Karpas-422 (cell line): ENCODE measurements at regions not wholly inside any gene's neighbourhood (a gene's known extent, or its start where the extent isn't known, plus 50 kb on each side); places are given as distances from the start of the nearest gene placed in this dataset.
"Not testable (repeated sequence)": the region's sequence is repeated elsewhere in the genome, so short reads cannot be mapped to it uniquely, and the experiment has no call there.

Experiments
- DNase-seq: peaks from one replicate; pipeline ENCODE4 v3.0.0-alpha.2; 2015
- H2AFZ ChIP-seq: fragments of 200-600 bp; sonication (generic); 2 replicates; pipeline ENCODE4 v1.6.1; 2014; ENCODE audit warnings: antibody characterized with exemption, low read length, mixed read lengths
- H3K27ac ChIP-seq: fragments of 200-600 bp; sonication (generic); 2 replicates; pipeline ENCODE4 v1.5.1; 2014; ENCODE audit warnings: mild to moderate bottlenecking, low read length, moderate library complexity
- H3K27me3 ChIP-seq: fragments of 200-600 bp; sonication (generic); 2 replicates; pipeline ENCODE4 v1.6.1; 2014; ENCODE audit warnings: low read length, mixed read lengths
- H3K36me3 ChIP-seq: fragments of 200-600 bp; sonication (generic); 2 replicates; pipeline ENCODE4 v1.6.1; 2014; ENCODE audit warnings: low read length, mixed read lengths; ENCODE audit not compliant: insufficient read depth
- H3K4me1 ChIP-seq: fragments of 200-600 bp; sonication (generic); 2 replicates; pipeline ENCODE4 v1.6.1; 2014; ENCODE audit warnings: mild to moderate bottlenecking, low read length, mixed read lengths
- H3K4me2 ChIP-seq: fragments of 200-600 bp; sonication (generic); 2 replicates; pipeline ENCODE4 v1.6.1; 2014; ENCODE audit warnings: low read length, low read depth, mild to moderate bottlenecking; ENCODE audit not compliant: poor library complexity, severe bottlenecking
- H3K4me3 ChIP-seq: fragments of 200-600 bp; sonication (generic); 2 replicates; pipeline ENCODE4 v1.5.1; 2014; ENCODE audit warnings: mild to moderate bottlenecking, antibody characterized with exemption, low read length, mixed read lengths
- H3K79me2 ChIP-seq: fragments of 200-600 bp; sonication (generic); 2 replicates; pipeline ENCODE4 v1.6.1; 2014; ENCODE audit warnings: mild to moderate bottlenecking, low read length, mixed read lengths
- H3K9ac ChIP-seq: fragments of 200-600 bp; sonication (generic); 2 replicates; pipeline ENCODE4 v1.6.0; 2014; ENCODE audit warnings: low read length
- H3K9me2 ChIP-seq: fragments of 200-600 bp; sonication (generic), shearing (Covaris generic); replicated peaks from 2 replicates; pipeline ENCODE4 v1.6.0; 2014; ENCODE audit warnings: mild to moderate bottlenecking, low read length, moderate library complexity; ENCODE audit not compliant: insufficient read depth
- H3K9me3 ChIP-seq: fragments of 300-700, 200-600 bp; sonication (generic); 2 replicates; pipeline ENCODE4 v1.6.1; 2014; ENCODE audit warnings: low read length, mixed read lengths
- H4K20me1 ChIP-seq: fragments of 200-600 bp; sonication (generic); 2 replicates; pipeline ENCODE4 v1.6.1; 2014; ENCODE audit warnings: mild to moderate bottlenecking, antibody characterized with exemption, low read length, low read depth; ENCODE audit not compliant: insufficient read depth

DNA sequence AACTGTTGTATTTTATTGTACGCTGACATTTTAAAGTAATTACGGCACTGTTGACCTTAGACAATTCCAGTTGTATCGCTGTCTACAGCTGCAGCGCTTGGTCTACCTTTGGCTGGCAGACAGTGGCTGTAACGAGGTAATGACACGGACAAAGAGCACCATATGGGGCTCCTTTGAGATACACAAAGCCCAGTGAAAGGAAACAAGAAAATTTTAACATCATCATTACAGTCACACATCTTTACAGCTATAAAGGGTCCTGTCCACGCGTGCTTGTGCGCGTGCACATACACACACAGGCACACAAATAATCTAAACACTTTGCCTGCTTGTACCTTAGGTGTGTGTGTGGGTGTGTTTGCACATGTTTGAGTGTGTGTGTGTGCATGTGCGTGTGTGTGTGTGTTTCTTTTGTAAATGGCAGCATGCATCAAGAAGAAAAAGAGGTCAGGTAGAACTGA, 946.0 kb downstream of the NR2F1-AS1 start:
- H3K4me2 ChIP-seq, result no peak overlapping the region
- no peak for DNase-seq
- H3K4me1 ChIP-seq, result no peaks in the 10 kb centered on the region
- H3K4me3 ChIP-seq, result no peak overlapping the region
- no peaks in the 10 kb centered on the region for H3K9me2 ChIP-seq
- H3K27me3 ChIP-seq, result no peaks in the 10 kb centered on the region
- no peak overlapping the region for H2AFZ ChIP-seq
- no peak overlapping the region for H3K9ac ChIP-seq
- H3K9me3 ChIP-seq, result peaks cover 17% of the 10 kb centered on the region
- no peaks in the 10 kb centered on the region for H4K20me1 ChIP-seq
- H3K36me3 ChIP-seq, result no peaks in the 10 kb centered on the region
- H3K79me2 ChIP-seq, result no peaks in the 10 kb centered on the region
- H3K27ac ChIP-seq, result no peak overlapping the region

DNA sequence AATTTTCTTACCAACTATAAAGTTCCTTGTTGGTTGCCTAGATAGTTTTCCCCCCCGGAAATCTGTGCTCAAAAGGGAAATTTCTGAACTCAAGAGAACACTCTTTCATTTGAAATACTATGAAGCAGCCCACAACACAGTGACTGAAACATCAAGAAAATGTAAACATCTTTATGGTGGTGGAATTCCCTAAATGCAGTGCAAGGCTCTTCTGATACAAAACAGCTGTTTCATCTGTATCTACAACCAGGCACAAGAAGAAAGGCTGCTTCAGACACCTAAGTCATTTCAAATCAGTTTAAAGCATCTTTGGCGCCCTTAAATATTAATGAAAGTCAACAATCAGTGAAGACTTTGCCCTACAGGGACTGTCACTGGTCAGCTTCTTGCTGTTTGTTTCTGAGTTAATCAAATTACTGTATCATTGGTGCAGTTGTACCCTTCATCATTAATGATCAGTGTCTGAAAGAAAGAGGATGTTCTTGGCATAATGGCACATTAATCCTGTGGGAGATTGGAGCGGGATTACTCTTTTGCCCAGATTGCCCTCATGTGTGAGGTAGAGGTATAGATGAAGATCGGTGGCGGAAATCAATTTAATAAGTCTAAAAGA, 947.0 kb downstream of the NR2F1-AS1 start:
- H2AFZ ChIP-seq, result no peak overlapping the region
- H4K20me1 ChIP-seq, result no peaks in the 10 kb centered on the region
- no peak for DNase-seq
- no peaks in the 10 kb centered on the region for H3K36me3 ChIP-seq
- no peaks in the 10 kb centered on the region for H3K9me2 ChIP-seq
- no peak overlapping the region for H3K4me3 ChIP-seq
- no peak overlapping the region for H3K27ac ChIP-seq
- no peak overlapping the region for H3K9ac ChIP-seq
- no peaks in the 10 kb centered on the region for H3K27me3 ChIP-seq
- H3K4me2 ChIP-seq, result no peak overlapping the region
- H3K9me3 ChIP-seq, result peaks cover 22% of the 10 kb centered on the region
- H3K4me1 ChIP-seq, result no peaks in the 10 kb centered on the region
- H3K79me2 ChIP-seq, result no peaks in the 10 kb centered on the region

GRCh38 chr5:92633176-92633575, 947.8 kb downstream of the NR2F1-AS1 start:
- no peak overlapping the region for H3K9ac ChIP-seq
- peaks cover 22% of the 10 kb centered on the region for H3K9me3 ChIP-seq
- no peaks in the 10 kb centered on the region for H3K36me3 ChIP-seq
- H4K20me1 ChIP-seq, result no peaks in the 10 kb centered on the region
- H3K27me3 ChIP-seq, result no peaks in the 10 kb centered on the region
- no peak overlapping the region for H3K4me2 ChIP-seq
- no peak overlapping the region for H3K27ac ChIP-seq
- H3K79me2 ChIP-seq, result no peaks in the 10 kb centered on the region
- H3K4me3 ChIP-seq, result no peak overlapping the region
- H2AFZ ChIP-seq, result no peak overlapping the region
- H3K4me1 ChIP-seq, result no peaks in the 10 kb centered on the region
- DNase-seq, result no peak
- H3K9me2 ChIP-seq, result no peaks in the 10 kb centered on the region

- not testable (repeated sequence) for H3K36me3 ChIP-seq, H4K20me1 ChIP-seq, H3K79me2 ChIP-seq, H3K4me2 ChIP-seq, H3K4me3 ChIP-seq, H3K4me1 ChIP-seq, DNase-seq, H3K9ac ChIP-seq, H3K9me2 ChIP-seq, H3K27me3 ChIP-seq, H2AFZ ChIP-seq, H3K27ac ChIP-seq
- H3K9me3 ChIP-seq, result peaks cover 20% of the 10 kb centered on the region
These were observed 949.8 kb downstream of the NR2F1-AS1 start for GRCh38 chr5:92631237-92631701.

GRCh38 chr5:92629574-92629973, 951.4 kb downstream of the NR2F1-AS1 start:
- Histone ChIP-seq H3K9me3 (peaks cover 20% of the 10 kb centered on the region), H3K4me2 (no peak overlapping the region), H3K9me2 (no peaks in the 10 kb centered on the region), H3K4me3 (no peak overlapping the region), H3K4me1 (no peaks in the 10 kb centered on the region), H2AFZ (no peak overlapping the region), H3K9ac (no peak overlapping the region), H4K20me1 (no peaks in the 10 kb centered on the region), H3K27ac (no peak overlapping the region), H3K79me2 (no peaks in the 10 kb centered on the region), H3K27me3 (no peaks in the 10 kb centered on the region), H3K36me3 (no peaks in the 10 kb centered on the region)
- DNase-seq, result no peak

GRCh38 chr5:92629000-92629399, 952.0 kb downstream of the NR2F1-AS1 start:
- peaks cover 19% of the 10 kb centered on the region for H3K9me3 ChIP-seq
- H3K36me3 ChIP-seq, result no peaks in the 10 kb centered on the region
- no peaks in the 10 kb centered on the region for H3K9me2 ChIP-seq
- H2AFZ ChIP-seq, result no peak overlapping the region
- H3K27me3 ChIP-seq, result no peaks in the 10 kb centered on the region
- no peak overlapping the region for H3K27ac ChIP-seq
- DNase-seq, result no peak
- H4K20me1 ChIP-seq, result no peaks in the 10 kb centered on the region
- no peaks in the 10 kb centered on the region for H3K4me1 ChIP-seq
- no peak overlapping the region for H3K4me3 ChIP-seq
- H3K4me2 ChIP-seq, result no peak overlapping the region
- H3K9ac ChIP-seq, result no peak overlapping the region
- no peaks in the 10 kb centered on the region for H3K79me2 ChIP-seq

DNA sequence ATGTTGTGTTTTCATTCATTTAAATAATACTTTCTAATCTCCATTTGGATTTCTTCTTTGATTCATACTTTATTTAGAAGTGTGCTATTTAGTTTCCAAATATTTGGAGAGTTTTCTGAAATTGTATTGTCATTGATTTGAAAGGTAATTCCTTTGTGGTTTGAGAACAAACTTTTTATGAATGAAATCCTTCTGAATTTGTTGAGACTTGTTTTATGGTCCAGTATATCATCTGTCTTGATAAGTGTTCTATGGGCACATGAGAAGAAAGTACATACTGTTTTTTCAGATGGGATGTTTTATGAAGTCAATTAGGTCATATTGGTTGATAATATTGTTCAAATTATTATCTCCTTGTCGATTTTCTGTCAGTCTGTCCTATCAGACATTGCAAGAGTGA, 953.8 kb downstream of the NR2F1-AS1 start:
- H3K79me2 ChIP-seq, result no peaks in the 10 kb centered on the region
- no peak overlapping the region for H3K9ac ChIP-seq
- H4K20me1 ChIP-seq, result no peaks in the 10 kb centered on the region
- H3K9me2 ChIP-seq, result no peaks in the 10 kb centered on the region
- no peak overlapping the region for H2AFZ ChIP-seq
- H3K9me3 ChIP-seq, result peaks cover 30% of the 10 kb centered on the region; the same call in 1 of the 2 replicates
- H3K36me3 ChIP-seq, result no peaks in the 10 kb centered on the region
- DNase-seq, result no peak
- no peak overlapping the region for H3K4me2 ChIP-seq
- no peak overlapping the region for H3K4me3 ChIP-seq
- no peaks in the 10 kb centered on the region for H3K4me1 ChIP-seq
- H3K27me3 ChIP-seq, result no peaks in the 10 kb centered on the region
- H3K27ac ChIP-seq, result no peak overlapping the region

GRCh38 chr5:92616085-92616484, 964.9 kb downstream of the NR2F1-AS1 start:
- no peaks in the 10 kb centered on the region for H3K4me1 ChIP-seq
- no peaks in the 10 kb centered on the region for H4K20me1 ChIP-seq
- H3K9me3 ChIP-seq, result peaks cover 17% of the 10 kb centered on the region
- H3K4me2 ChIP-seq, result no peak overlapping the region
- H3K9ac ChIP-seq, result no peak overlapping the region
- no peaks in the 10 kb centered on the region for H3K27me3 ChIP-seq
- no peaks in the 10 kb centered on the region for H3K36me3 ChIP-seq
- H2AFZ ChIP-seq, result no peak overlapping the region
- no peak overlapping the region for H3K4me3 ChIP-seq
- H3K9me2 ChIP-seq, result no peaks in the 10 kb centered on the region
- no peaks in the 10 kb centered on the region for H3K79me2 ChIP-seq
- no peak for DNase-seq
- H3K27ac ChIP-seq, result no peak overlapping the region
